Esophagus squamous epithelium (tissue), 5 donors: ENCODE measurements at regions not wholly inside any gene's neighbourhood (a gene's known extent, or its start where the extent isn't known, plus 50 kb on each side); places are given as distances from the start of the nearest gene placed in this dataset.

Experiments
- DNase-seq: peaks from one replicate; lab custom pipeline; 2025; lab: John Stamatoyannopoulos, UW
- H3K27ac ChIP-seq, 4 donors: fragments of 200-600 bp; sonication (generic); one replicate each; pipeline ENCODE4 v1.5.1; 2016 to 2019; ENCODE audit warnings: mild to moderate bottlenecking in 1 of 4
- H3K27me3 ChIP-seq, 4 donors: fragments of 200-600 bp; sonication (generic); 1 replicate in 3 of 4; 2 replicates in 1 of 4; pipeline versions ENCODE4 v1.5.1 to v1.6.0; 2017 to 2021; ENCODE audit warnings: antibody characterized with exemption in 1 of 4
- H3K36me3 ChIP-seq, 3 donors: fragments of 200-600 bp; sonication (generic); one replicate each; pipeline ENCODE4 v1.5.1; 2016 to 2019
- H3K4me1 ChIP-seq, 3 donors: fragments of 200-600 bp; sonication (generic); one replicate each; pipeline ENCODE4 v1.5.1; 2017 to 2019
- H3K4me3 ChIP-seq, 4 donors: fragments of 200-600 bp; sonication (generic); 1 replicate in 3 of 4; 2 replicates in 1 of 4; pipeline ENCODE4 v1.5.1; 2016 to 2019; ENCODE audit warnings: mild to moderate bottlenecking in 2 of 4, moderate library complexity in 1 of 4
- H3K9me3 ChIP-seq, 3 donors: fragments of 200-600 bp; sonication (generic); one replicate each; pipeline ENCODE4 v1.5.1; 2016 to 2019
- POLR2A ChIP-seq, 4 donors: fragments of 450-650 bp; IDR thresholded peaks; one replicate each; pipeline ENCODE4 v1.6.1; 2017; ENCODE audit warnings: antibody characterized with exemption in 4 of 4, mild to moderate bottlenecking in 4 of 4, moderate library complexity in 3 of 4
- WGBS, 2 donors: methylation state at CpG; one replicate each; pipeline ENCODE4 v1.1.5; 2018; 5-methylcytosine and 5-hydroxymethylcytosine counted together
- intact Hi-C: fragments of 100-400 bp; cut with DNase I; formaldehyde crosslinking; loops from one replicate; pipeline ENCODE4 v1.15.0; 2022
- TF ChIP-seq, protein P1 (sequence below), 6 experiments: fragments of 450-650 bp in 4 of 6; fragments of 200-600 bp in 2 of 6; sonication (generic) in 2 of 6; IDR thresholded peaks; one replicate each; pipeline ENCODE4 v1.5.1; 2016 to 2019; ENCODE audit warnings: antibody characterized with exemption in 6 of 6, mild to moderate bottlenecking in 4 of 6, moderate library complexity in 4 of 6
- donor health status: DM: yes; HTN: yes; CAD: no.

DNA sequence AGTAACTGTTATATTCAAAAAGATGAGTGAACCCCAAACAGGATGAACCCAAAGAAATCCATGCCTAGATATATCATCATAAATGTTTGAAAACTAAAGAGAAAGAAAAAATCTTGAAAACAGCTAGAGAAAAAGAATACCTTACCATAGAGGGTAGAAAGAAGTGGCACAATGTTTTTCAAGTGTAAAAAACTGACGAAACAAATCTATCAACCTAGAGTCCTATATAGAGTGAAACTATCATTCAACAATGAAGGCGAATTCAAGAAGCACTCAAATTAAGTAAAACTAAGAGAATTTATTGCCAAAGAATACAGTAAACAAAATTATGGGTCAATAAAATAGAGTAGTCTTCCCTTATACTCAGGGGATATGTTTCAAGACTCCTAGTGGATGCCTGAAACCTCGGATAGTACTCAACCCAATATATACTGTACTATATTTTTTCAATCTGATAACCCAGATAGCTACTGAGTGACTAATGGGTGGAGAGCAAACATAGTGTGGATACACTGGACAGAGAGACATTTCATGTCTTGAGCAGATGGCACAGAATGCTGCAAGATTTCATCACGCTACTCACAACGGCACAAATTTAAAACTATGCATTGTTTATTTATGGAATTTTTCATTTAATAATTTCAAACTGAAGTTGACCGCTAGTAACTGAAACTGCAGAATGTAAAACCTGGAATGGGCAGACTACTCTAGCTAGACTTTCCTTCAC, 52.6 kb upstream of the TMEM106B start:
- Histone ChIP-seq H3K27ac (no peak overlapping the region), H3K4me1 (no peaks in the 10 kb centered on the region), H3K4me3 (no peak overlapping the region), H3K27me3 (no peaks in the 10 kb centered on the region), H3K36me3 (no peaks in the 10 kb centered on the region), H3K9me3 (no peaks in the 10 kb centered on the region)
- TF ChIP-seq, protein P1, sequence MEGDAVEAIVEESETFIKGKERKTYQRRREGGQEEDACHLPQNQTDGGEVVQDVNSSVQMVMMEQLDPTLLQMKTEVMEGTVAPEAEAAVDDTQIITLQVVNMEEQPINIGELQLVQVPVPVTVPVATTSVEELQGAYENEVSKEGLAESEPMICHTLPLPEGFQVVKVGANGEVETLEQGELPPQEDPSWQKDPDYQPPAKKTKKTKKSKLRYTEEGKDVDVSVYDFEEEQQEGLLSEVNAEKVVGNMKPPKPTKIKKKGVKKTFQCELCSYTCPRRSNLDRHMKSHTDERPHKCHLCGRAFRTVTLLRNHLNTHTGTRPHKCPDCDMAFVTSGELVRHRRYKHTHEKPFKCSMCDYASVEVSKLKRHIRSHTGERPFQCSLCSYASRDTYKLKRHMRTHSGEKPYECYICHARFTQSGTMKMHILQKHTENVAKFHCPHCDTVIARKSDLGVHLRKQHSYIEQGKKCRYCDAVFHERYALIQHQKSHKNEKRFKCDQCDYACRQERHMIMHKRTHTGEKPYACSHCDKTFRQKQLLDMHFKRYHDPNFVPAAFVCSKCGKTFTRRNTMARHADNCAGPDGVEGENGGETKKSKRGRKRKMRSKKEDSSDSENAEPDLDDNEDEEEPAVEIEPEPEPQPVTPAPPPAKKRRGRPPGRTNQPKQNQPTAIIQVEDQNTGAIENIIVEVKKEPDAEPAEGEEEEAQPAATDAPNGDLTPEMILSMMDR (IDR thresholded peaks at IDR 0.05) = no peak
- TF ChIP-seq POLR2A (IDR thresholded peaks at IDR 0.05) = no peak
- 73 to 77% methylated on average over 6 of the region's 6 CpGs for WGBS, 2 donors
- intact Hi-C loops = no loop called here
- DNase-seq = no peak

DNA sequence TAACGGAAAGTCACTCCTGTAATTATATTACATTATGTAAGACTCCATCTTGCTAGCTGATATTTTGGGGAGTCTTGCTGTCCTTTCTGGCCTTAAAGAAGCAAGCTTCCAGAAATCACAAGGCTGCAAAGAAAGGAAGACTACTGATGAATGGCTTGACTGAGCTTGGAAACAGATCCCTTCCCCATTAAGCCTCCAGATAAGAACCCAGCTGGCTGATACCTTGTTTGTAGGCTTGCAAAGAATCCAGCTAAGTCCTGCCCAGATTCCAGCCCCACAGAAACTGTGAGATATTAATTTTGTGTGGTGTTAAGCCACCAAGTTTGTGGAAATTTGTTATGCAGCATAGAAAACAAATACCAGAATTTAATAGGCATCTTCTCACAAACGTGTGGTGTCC, 49.9 kb upstream of the TMEM106B start:
- 31 to 36% methylated on average over 2 of the region's 2 CpGs for whole genome bisulfite sequencing, 2 donors

More for the DNA sequence above, 49.9 kb upstream of the TMEM106B start:
- Histone ChIP-seq H3K36me3 (no peaks in the 10 kb centered on the region), H3K9me3 (no peaks in the 10 kb centered on the region), H3K27ac (no peak overlapping the region), H3K27me3 (no peaks in the 10 kb centered on the region), H3K4me3 (no peak overlapping the region), H3K4me1 (no peaks in the 10 kb centered on the region)
- TF ChIP-seq POLR2A (IDR thresholded peaks at IDR 0.05) = no peak
- TF ChIP-seq, protein P1 (IDR thresholded peaks at IDR 0.05) = no peak
- no peak for DNase-seq
- intact Hi-C loops = no loop called here
